PC-3 (cell line): ENCODE measurements at regions not wholly inside any gene's neighbourhood (a gene's known extent, or its start where the extent isn't known, plus 50 kb on each side); places are given as distances from the start of the nearest gene placed in this dataset.

Experiments used
- ATAC-seq: fragments of 200-7000 bp; cut with Tn5 transposase; 2 replicates; pipeline ENCODE4 v1.9.1; 2020; ENCODE audit warnings: mild to moderate bottlenecking, moderate library complexity
- BruUV-seq: library from RNA; stranded (reverse); fragments of 400-500 nt; replicated peaks from 2 replicates; lab custom pipeline; 2021; lab: Mats Ljungman, UMichigan
- CTCF ChIA-PET: fragments of 300-600 bp; sonication (Branson Sonifier 250); formaldehyde crosslinking; loops from one replicate; lab custom pipeline; 2022; ENCODE audit warnings: antibody characterized with exemption; lab: Charles Lee
- POLR2A ChIA-PET: fragments of 300-600 bp; sonication (Branson Sonifier 250); formaldehyde crosslinking; loops from one replicate; lab custom pipeline; 2022; ENCODE audit warnings: antibody characterized with exemption; ENCODE audit not compliant: unreplicated experiment; lab: Charles Lee
- DNase-seq: peaks from one replicate; pipeline ENCODE4 v3.0.0-alpha.2; 2015
- H2AFZ ChIP-seq: fragments of 300-600 bp; sonication (generic); 2 replicates; pipeline ENCODE4 v1.6.0; 2016; ENCODE audit warnings: antibody characterized with exemption, low read length
- H3F3A ChIP-seq: fragments of 300-600 bp; sonication (generic); one replicate; pipeline ENCODE4 v1.6.0; 2017; ENCODE audit warnings: antibody characterized with exemption, low read length, control low read depth, mild to moderate bottlenecking; ENCODE audit not compliant: unreplicated experiment
- H3K27ac ChIP-seq: fragments of 300-600 bp; sonication (generic); 2 replicates; pipeline ENCODE4 v1.5.1; 2016; ENCODE audit warnings: mild to moderate bottlenecking, low read length
- H3K27me3 ChIP-seq: fragments of 300-600 bp; sonication (generic); 2 replicates; pipeline ENCODE4 v1.6.1; 2016; ENCODE audit warnings: low read length, mixed read lengths
- H3K36me3 ChIP-seq: fragments of 300-600 bp; sonication (generic); 2 replicates; pipeline ENCODE4 v1.6.1; 2016; ENCODE audit warnings: low read depth, mixed run types, low read length, mixed read lengths
- H3K4me1 ChIP-seq: fragments of 300-600 bp; sonication (generic); 2 replicates; pipeline ENCODE4 v1.5.1; 2016; ENCODE audit warnings: low read length; ENCODE audit not compliant: insufficient read depth
- H3K4me2 ChIP-seq: fragments of 300-600 bp; sonication (generic); 2 replicates; pipeline ENCODE4 v1.6.0; 2016; ENCODE audit warnings: low read length
- H3K4me3 ChIP-seq: fragments of 300-600 bp; sonication (generic); 2 replicates; pipeline ENCODE4 v1.5.1; 2016; ENCODE audit warnings: mild to moderate bottlenecking, low read length, mixed read lengths
- H3K79me2 ChIP-seq: fragments of 300-600 bp; sonication (generic); 2 replicates; pipeline ENCODE4 v1.6.1; 2017; ENCODE audit warnings: low read length, mixed read lengths
- H3K9ac ChIP-seq: fragments of 300-600 bp; sonication (generic); 2 replicates; pipeline ENCODE4 v1.6.0; 2016; ENCODE audit warnings: mild to moderate bottlenecking, low read length
- H3K9me2 ChIP-seq: fragments of 300-600 bp; sonication (generic); replicated peaks from 2 replicates; pipeline ENCODE4 v1.6.1; 2016; ENCODE audit warnings: mixed run types, low read length, mixed read lengths
- H3K9me3 ChIP-seq: fragments of 300-600 bp; sonication (generic); 2 replicates; pipeline ENCODE4 v1.6.1; 2016; ENCODE audit warnings: low read length, mixed read lengths
- H4K20me1 ChIP-seq: fragments of 300-600 bp; sonication (generic); 2 replicates; pipeline ENCODE4 v1.6.1; 2016; ENCODE audit warnings: low read length, mixed read lengths
- EZH2 ChIP-seq: fragments of 300-600 bp; sonication (generic); IDR thresholded peaks from one replicate; pipeline ENCODE4 v1.6.1; 2017; ENCODE audit warnings: antibody characterized with exemption, mild to moderate bottlenecking, low read length; ENCODE audit not compliant: unreplicated experiment
- EZH2phosphoT487 ChIP-seq: fragments of 300-600 bp; sonication (generic); IDR thresholded peaks from 2 replicates; pipeline ENCODE4 v1.6.1; 2018; ENCODE audit warnings: mild to moderate bottlenecking, antibody characterized with exemption, low read length, borderline replicate concordance
- intact Hi-C: fragments of 100-400 bp; cut with micrococcal nuclease; formaldehyde crosslinking; loops from 2 replicates; pipeline ENCODE4 v1.9.0; 2023
- TF ChIP-seq, protein P1 (sequence below): fragments of 300-600 bp; sonication (generic); conservative IDR thresholded peaks from 2 replicates; pipeline ENCODE4 v1.5.1; 2017; ENCODE audit warnings: antibody characterized with exemption, low read depth, mild to moderate bottlenecking, low read length

DNA sequence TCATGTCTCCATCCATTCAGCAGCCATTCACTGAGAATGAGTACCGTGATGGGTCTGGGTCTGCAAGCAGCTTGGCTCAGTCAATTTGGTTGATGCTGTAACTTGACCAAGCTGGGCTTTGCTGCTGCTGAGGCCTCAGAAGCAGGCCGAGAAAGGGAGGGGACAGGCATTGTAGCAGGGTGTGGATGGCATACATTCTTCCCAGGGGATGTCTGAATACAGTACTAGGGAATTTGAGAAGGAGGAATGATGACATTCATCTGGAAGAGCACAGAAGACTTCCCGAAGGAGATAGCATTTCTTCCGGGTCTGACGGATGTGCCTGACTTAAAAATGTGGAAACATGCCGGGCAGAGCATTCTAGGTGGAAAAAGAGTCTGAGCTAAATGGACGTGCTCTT is 105.3 kb upstream of the ADPGK start:
- no peak for TF ChIP-seq EZH2phosphoT487
- TF ChIP-seq, protein P1, sequence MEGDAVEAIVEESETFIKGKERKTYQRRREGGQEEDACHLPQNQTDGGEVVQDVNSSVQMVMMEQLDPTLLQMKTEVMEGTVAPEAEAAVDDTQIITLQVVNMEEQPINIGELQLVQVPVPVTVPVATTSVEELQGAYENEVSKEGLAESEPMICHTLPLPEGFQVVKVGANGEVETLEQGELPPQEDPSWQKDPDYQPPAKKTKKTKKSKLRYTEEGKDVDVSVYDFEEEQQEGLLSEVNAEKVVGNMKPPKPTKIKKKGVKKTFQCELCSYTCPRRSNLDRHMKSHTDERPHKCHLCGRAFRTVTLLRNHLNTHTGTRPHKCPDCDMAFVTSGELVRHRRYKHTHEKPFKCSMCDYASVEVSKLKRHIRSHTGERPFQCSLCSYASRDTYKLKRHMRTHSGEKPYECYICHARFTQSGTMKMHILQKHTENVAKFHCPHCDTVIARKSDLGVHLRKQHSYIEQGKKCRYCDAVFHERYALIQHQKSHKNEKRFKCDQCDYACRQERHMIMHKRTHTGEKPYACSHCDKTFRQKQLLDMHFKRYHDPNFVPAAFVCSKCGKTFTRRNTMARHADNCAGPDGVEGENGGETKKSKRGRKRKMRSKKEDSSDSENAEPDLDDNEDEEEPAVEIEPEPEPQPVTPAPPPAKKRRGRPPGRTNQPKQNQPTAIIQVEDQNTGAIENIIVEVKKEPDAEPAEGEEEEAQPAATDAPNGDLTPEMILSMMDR = no peak
- Histone ChIP-seq H3K4me1 (no peaks in the 10 kb centered on the region), H4K20me1 (no peaks in the 10 kb centered on the region), H2AFZ (no peak overlapping the region), H3K27me3 (peaks cover 38% of the 10 kb centered on the region), H3K79me2 (no peaks in the 10 kb centered on the region), H3K9me3 (no peaks in the 10 kb centered on the region), H3K4me3 (no peak overlapping the region), H3F3A (no peaks in the 10 kb centered on the region), H3K9ac (no peak overlapping the region), H3K4me2 (no peak overlapping the region), H3K27ac (no peak overlapping the region), H3K36me3 (no peaks in the 10 kb centered on the region), H3K9me2 (no peaks in the 10 kb centered on the region)
- intact Hi-C loops = no loop called here
- no TSS peak for BruUV-seq
- no peak for DNase-seq
- ChIA-PET POLR2A (no interaction called here), CTCF (no interaction called here)
- no peak for ATAC-seq

DNA sequence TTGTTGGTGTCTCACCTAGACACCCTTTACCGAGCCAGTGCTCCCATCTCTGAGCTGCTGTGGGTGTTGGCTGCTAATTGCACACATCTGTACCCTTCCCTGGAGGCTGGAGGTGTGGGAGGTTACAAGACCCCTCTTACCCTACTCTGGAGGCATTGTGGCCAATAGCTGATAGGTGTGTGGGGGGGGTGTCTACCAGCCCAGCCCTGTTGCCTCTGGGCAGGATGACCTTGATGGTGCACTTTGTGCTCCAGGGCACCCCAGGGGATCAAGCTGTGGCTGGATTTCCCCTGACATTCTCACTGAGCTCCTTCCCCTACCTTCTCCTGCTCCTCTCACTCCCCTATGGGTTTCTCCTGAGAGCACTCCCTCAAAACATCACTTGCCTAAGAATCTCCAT is 104.7 kb upstream of the ADPGK start:
- POLR2A ChIA-PET = no interaction called here
- Histone ChIP-seq H3K9ac (no peak overlapping the region), H2AFZ (no peak overlapping the region), H3K4me2 (no peak overlapping the region), H3F3A (no peaks in the 10 kb centered on the region), H3K79me2 (no peaks in the 10 kb centered on the region), H4K20me1 (no peaks in the 10 kb centered on the region), H3K9me2 (no peaks in the 10 kb centered on the region), H3K36me3 (no peaks in the 10 kb centered on the region), H3K4me1 (no peaks in the 10 kb centered on the region), H3K9me3 (no peaks in the 10 kb centered on the region), H3K27ac (no peak overlapping the region), H3K4me3 (no peak overlapping the region), H3K27me3 (peaks cover 38% of the 10 kb centered on the region)
- TF ChIP-seq, protein P1 = no peak
- TF ChIP-seq EZH2 = no peak
- no peak for TF ChIP-seq EZH2phosphoT487
- no TSS peak for BruUV-seq
- CTCF ChIA-PET = no interaction called here
- DNase-seq (no peak), ATAC-seq (no peak)
- intact Hi-C loops = no loop called here

DNA sequence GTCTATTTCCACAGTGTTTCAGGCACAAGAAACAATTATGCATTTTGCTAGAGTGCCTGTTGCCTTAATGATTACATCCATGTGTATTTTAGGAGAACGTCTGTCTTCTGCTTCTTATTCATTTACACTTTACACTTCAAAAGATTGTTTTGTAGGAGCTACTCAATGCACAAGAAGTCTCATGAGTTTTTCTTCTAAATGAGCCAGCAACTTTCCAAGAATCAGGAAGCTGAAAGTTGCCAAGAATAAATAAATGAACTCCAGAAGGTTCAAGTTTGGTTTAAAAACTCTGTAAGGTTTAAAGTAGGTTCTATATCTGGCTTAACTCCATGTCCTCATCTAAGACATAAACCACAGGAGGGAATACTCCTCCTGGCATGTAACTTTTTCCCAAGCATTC is 103.8 kb upstream of the ADPGK start:
- Histone ChIP-seq H3K27me3 (peaks cover 38% of the 10 kb centered on the region), H3K4me2 (no peak overlapping the region), H3K9me2 (no peaks in the 10 kb centered on the region), H3K4me1 (no peaks in the 10 kb centered on the region), H4K20me1 (no peaks in the 10 kb centered on the region), H3K9me3 (no peaks in the 10 kb centered on the region), H3K4me3 (no peak overlapping the region), H3K36me3 (no peaks in the 10 kb centered on the region), H3K9ac (no peak overlapping the region), H2AFZ (no peak overlapping the region), H3F3A (no peaks in the 10 kb centered on the region), H3K79me2 (no peaks in the 10 kb centered on the region), H3K27ac (no peak overlapping the region)
- no TSS peak for BruUV-seq
- DNase-seq = no peak
- ChIA-PET CTCF (no interaction called here), POLR2A (no interaction called here)
- no peak for TF ChIP-seq EZH2
- TF ChIP-seq, protein P1 = no peak
- no peak for TF ChIP-seq EZH2phosphoT487
- ATAC-seq = no peak
- intact Hi-C loops = no loop called here
